Liver (tissue), 8 donors: ENCODE measurements at regions not wholly inside any gene's neighbourhood (a gene's known extent, or its start where the extent isn't known, plus 50 kb on each side); places are given as distances from the start of the nearest gene placed in this dataset.

Experiments
- DNase-seq: peaks from one replicate; pipeline ENCODE4 v3.0.0-alpha.2; 2017; ENCODE audit warnings: low spot score
- H3K27ac ChIP-seq, 2 donors: one replicate each; pipeline ENCODE4 v1.7.0; 2013; ENCODE audit warnings: inconsistent platforms in 2 of 2, low read length in 2 of 2, control low read depth in 1 of 2, low read depth in 1 of 2, mild to moderate bottlenecking in 1 of 2
- H3K27me3 ChIP-seq, 4 donors: one replicate each; pipeline versions ENCODE4 v1.6.1 to v1.7.0; 2013; ENCODE audit warnings: low read length in 3 of 4, inconsistent platforms in 1 of 4, mild to moderate bottlenecking in 1 of 4, moderate library complexity in 1 of 4; ENCODE audit not compliant: control insufficient read depth in 4 of 4, insufficient read depth in 4 of 4
- H3K36me3 ChIP-seq, 4 donors: one replicate each; pipeline versions ENCODE4 v1.6.1 to v1.7.0; 2013; ENCODE audit warnings: low read length in 3 of 4, mild to moderate bottlenecking in 3 of 4, low read depth in 1 of 4, moderate library complexity in 1 of 4; ENCODE audit not compliant: control insufficient read depth in 4 of 4, insufficient read depth in 3 of 4
- H3K4me1 ChIP-seq, 4 donors: one replicate each; pipeline versions ENCODE4 v1.6.1 to v1.7.0; 2013; ENCODE audit warnings: low read length in 3 of 4, mild to moderate bottlenecking in 3 of 4, moderate library complexity in 1 of 4; ENCODE audit not compliant: control insufficient read depth in 4 of 4, insufficient read depth in 4 of 4
- H3K4me3 ChIP-seq, 3 donors: one replicate each; pipeline versions ENCODE4 v1.6.1 to v1.7.0; 2013; ENCODE audit warnings: low read length in 3 of 3, control low read depth in 1 of 3, low read depth in 1 of 3, mild to moderate bottlenecking in 1 of 3
- H3K9ac ChIP-seq, 2 donors: one replicate each; pipeline ENCODE4 v1.7.0; 2013; ENCODE audit warnings: low read length in 2 of 2, mild to moderate bottlenecking in 2 of 2, moderate library complexity in 2 of 2, control low read depth in 1 of 2, low read depth in 1 of 2
- H3K9me3 ChIP-seq, 4 donors: one replicate each; pipeline versions ENCODE4 v1.6.1 to v1.7.0; 2013; ENCODE audit warnings: low read length in 3 of 4; ENCODE audit not compliant: control insufficient read depth in 4 of 4
- ATF3 ChIP-seq: IDR thresholded peaks from 2 replicates; pipeline ENCODE4 v1.6.1; 2016; ENCODE audit warnings: antibody characterized with exemption
- CTCF ChIP-seq: fragments of 150-350 bp; IDR thresholded peaks from 2 replicates; pipeline ENCODE4 v1.5.1; 2017; ENCODE audit warnings: improper control_type of control experiment, low read depth, low read length; ENCODE audit not compliant: missing input control
- EGR1 ChIP-seq, 2 donors: IDR thresholded peaks; 2 replicates each; pipeline ENCODE4 v1.6.1; 2016 to 2018; ENCODE audit warnings: antibody characterized with exemption in 2 of 2, low read depth in 2 of 2
- FOXA1 ChIP-seq: IDR thresholded peaks from 2 replicates; pipeline ENCODE4 v1.6.1; 2016; ENCODE audit warnings: antibody characterized with exemption
- FOXA2 ChIP-seq: IDR thresholded peaks from 2 replicates; pipeline ENCODE4 v1.6.1; 2016; ENCODE audit warnings: antibody characterized with exemption
- GABPA ChIP-seq, 2 donors: IDR thresholded peaks in 1 of 2; conservative IDR thresholded peaks in 1 of 2; 2 replicates each; pipeline ENCODE4 v1.6.1; 2016; ENCODE audit warnings: antibody characterized with exemption in 2 of 2, mild to moderate bottlenecking in 1 of 2, moderate library complexity in 1 of 2
- HNF4A ChIP-seq, 2 donors: conservative IDR thresholded peaks; 2 replicates each; pipeline ENCODE4 v1.6.1; 2016; ENCODE audit warnings: antibody characterized with exemption in 2 of 2, mild to moderate bottlenecking in 2 of 2
- HNF4G ChIP-seq: IDR thresholded peaks from 2 replicates; pipeline ENCODE4 v1.6.1; 2016; ENCODE audit warnings: antibody characterized with exemption
- JUND ChIP-seq, 2 donors: IDR thresholded peaks; 2 replicates each; pipeline ENCODE4 v1.6.1; 2016; ENCODE audit warnings: antibody characterized with exemption in 2 of 2
- MAX ChIP-seq: IDR thresholded peaks from 2 replicates; pipeline ENCODE4 v1.6.1; 2016; ENCODE audit warnings: antibody characterized with exemption
- NR2F2 ChIP-seq: IDR thresholded peaks from 2 replicates; pipeline ENCODE4 v1.6.1; 2016; ENCODE audit warnings: antibody characterized with exemption
- RAD21 ChIP-seq, 2 donors: IDR thresholded peaks; 2 replicates each; pipeline ENCODE4 v1.6.1; 2016; ENCODE audit warnings: antibody characterized with exemption in 2 of 2, mild to moderate bottlenecking in 2 of 2
- REST ChIP-seq: IDR thresholded peaks from 2 replicates; pipeline ENCODE4 v1.6.1; 2016; ENCODE audit warnings: antibody characterized with exemption, mild to moderate bottlenecking
- RXRA ChIP-seq, 2 donors: IDR thresholded peaks; 2 replicates each; pipeline ENCODE4 v1.6.1; 2017 to 2018; ENCODE audit warnings: antibody characterized with exemption in 2 of 2, mild to moderate bottlenecking in 1 of 2
- SP1 ChIP-seq: IDR thresholded peaks from 2 replicates; pipeline ENCODE4 v1.6.1; 2018; ENCODE audit warnings: antibody characterized with exemption, mild to moderate bottlenecking
- TAF1 ChIP-seq: conservative IDR thresholded peaks from 2 replicates; pipeline ENCODE4 v1.6.1; 2016; ENCODE audit warnings: antibody characterized with exemption, mild to moderate bottlenecking
- YY1 ChIP-seq: IDR thresholded peaks from 2 replicates; pipeline ENCODE4 v1.6.1; 2016; ENCODE audit warnings: antibody characterized with exemption, mild to moderate bottlenecking
- ZBTB33 ChIP-seq: IDR thresholded peaks from 2 replicates; pipeline ENCODE4 v1.6.1; 2016; ENCODE audit warnings: antibody characterized with exemption
- WGBS: extraction: QIAGEN DNeasy Blood & Tissue Kit; methylation state at CpG from one replicate; pipeline ENCODE4 v1.1.7; 2013; 5-methylcytosine and 5-hydroxymethylcytosine counted together
- donor health status: healthy.
- donor health status: healthy.
- donor health status: healthy.
- donor health status: healthy.
- donor health status: healthy.

- Histone ChIP-seq H3K4me1 (no peaks in the 10 kb centered on the region), H3K36me3 (no peaks in the 10 kb centered on the region), H3K9ac (no peak overlapping the region), H3K4me3 (no peak overlapping the region), H3K27ac (no peak overlapping the region), H3K27me3 (peaks cover 0 to 8% (median 3%) of the 10 kb centered on the region in 4 donors), H3K9me3 (peaks cover 0 to 2% (median 0%) of the 10 kb centered on the region in 4 donors)
- 83% methylated on average over 24 of the region's 24 CpGs for WGBS
- TF ChIP-seq MAX (no peak), FOXA2 (no peak), EGR1 (IDR thresholded peaks at IDR 0.05; ENCODE audit: low read depth in 2 of 2) (no peak), RAD21 (IDR thresholded peaks at IDR 0.05) (no peak), CTCF (no peak), YY1 (no peak), FOXA1 (no peak), SP1 (no peak), HNF4G (no peak), NR2F2 (no peak), JUND (IDR thresholded peaks at IDR 0.05) (no peak), HNF4A (conservative IDR thresholded peaks at IDR 0.05) (no peak), TAF1 (no peak), REST (no peak), RXRA (IDR thresholded peaks at IDR 0.05) (no peak), ZBTB33 (no peak), GABPA (IDR thresholded peaks at IDR 0.05 in 1 of 2, conservative IDR thresholded peaks at IDR 0.05 in 1 of 2) (no peak), ATF3 (no peak)
- DNase-seq, result no peak
Measured at GRCh38 chr2:104746858-104747257, 107.1 kb upstream of the POU3F3 start.
